KMS-11 (cell line): ENCODE measurements at regions not wholly inside any gene's neighbourhood (a gene's known extent, or its start where the extent isn't known, plus 50 kb on each side); places are given as distances from the start of the nearest gene placed in this dataset.
"Not testable (repeated sequence)": the region's sequence is repeated elsewhere in the genome, so short reads cannot be mapped to it uniquely, and the experiment has no call there.

Experiments used
- H2AFZ ChIP-seq: fragments of 200-600 bp; sonication (generic); 2 replicates; pipeline ENCODE4 v1.6.1; 2016; ENCODE audit warnings: antibody characterized with exemption, mixed run types, low read depth
- H3K27ac ChIP-seq: fragments of 200-600 bp; sonication (generic); 2 replicates; pipeline ENCODE4 v1.6.1; 2016; ENCODE audit warnings: mild to moderate bottlenecking, mixed run types
- H3K27me3 ChIP-seq: fragments of 200-600 bp; sonication (generic); 2 replicates; pipeline ENCODE4 v1.6.1; 2017; ENCODE audit warnings: mild to moderate bottlenecking, low read depth, mixed run types, moderate library complexity; ENCODE audit not compliant: insufficient read depth
- H3K36me3 ChIP-seq: fragments of 200-600 bp; sonication (generic); 2 replicates; pipeline ENCODE4 v1.6.1; 2017; ENCODE audit warnings: mild to moderate bottlenecking, mixed run types; ENCODE audit not compliant: insufficient read depth
- H3K4me1 ChIP-seq: fragments of 200-600 bp; sonication (generic); 2 replicates; pipeline ENCODE4 v1.6.1; 2016; ENCODE audit warnings: mild to moderate bottlenecking, low read depth, mixed run types; ENCODE audit not compliant: poor library complexity, severe bottlenecking
- H3K4me2 ChIP-seq: fragments of 200-600 bp; sonication (generic); 2 replicates; pipeline ENCODE4 v1.7.0; 2016; ENCODE audit warnings: mild to moderate bottlenecking, mixed run types
- H3K4me3 ChIP-seq: fragments of 200-600 bp; sonication (generic); IDR thresholded peaks from 2 replicates; pipeline ENCODE4 v1.6.1; 2017; ENCODE audit warnings: low read depth, low read length, mixed read lengths; ENCODE audit not compliant: insufficient read depth
- H3K79me2 ChIP-seq: fragments of 200-600 bp; sonication (generic); 2 replicates; pipeline ENCODE4 v1.6.1; 2016; ENCODE audit warnings: low read depth, mixed run types; ENCODE audit not compliant: insufficient read depth
- H3K9ac ChIP-seq: fragments of 200-600 bp; sonication (generic); 2 replicates; pipeline ENCODE4 v1.6.1; 2016; ENCODE audit warnings: mild to moderate bottlenecking, mixed run types
- H4K20me1 ChIP-seq: fragments of 200-600 bp; sonication (generic); 2 replicates; pipeline ENCODE4 v1.6.1; 2016; ENCODE audit warnings: mild to moderate bottlenecking, mixed run types; ENCODE audit not compliant: insufficient read depth
- TF ChIP-seq, protein P1 (sequence below): fragments of 200-600 bp; sonication (generic); conservative IDR thresholded peaks from 2 replicates; pipeline ENCODE4 v1.6.1; 2017; ENCODE audit warnings: low read depth, mild to moderate bottlenecking, antibody characterized with exemption, low read length, moderate library complexity, mixed read lengths

DNA sequence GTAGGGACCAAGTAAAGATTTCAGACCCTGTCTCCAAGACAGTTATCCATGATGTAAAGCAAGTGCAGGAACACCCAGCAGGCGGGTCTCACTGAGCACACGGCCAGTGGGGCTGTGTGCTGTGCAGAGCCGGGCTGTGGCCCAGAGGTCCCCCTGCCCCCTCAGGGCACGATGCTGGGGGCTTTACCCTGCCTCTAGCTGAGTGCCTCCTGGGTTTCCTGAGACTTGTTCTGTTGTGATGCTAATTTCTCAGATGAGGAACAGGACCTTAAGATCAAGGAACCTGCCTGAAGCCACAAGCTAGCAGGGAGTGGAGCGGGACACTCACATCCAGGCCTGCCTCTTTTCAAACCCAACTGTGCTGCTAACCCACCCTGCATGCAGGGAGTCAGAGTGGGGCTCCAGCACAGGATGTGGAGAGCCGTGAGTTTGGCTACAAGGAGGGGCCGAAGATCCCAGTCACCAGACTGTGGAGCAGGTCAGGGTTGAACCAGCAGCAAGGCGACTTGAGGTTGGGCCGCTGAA is 76.1 kb upstream of the LYZL2 start:
- Histone ChIP-seq H4K20me1 (no peaks in the 10 kb centered on the region), H3K27ac (peak overlapping the region; percentile 89), H2AFZ (peak overlapping the region; percentile 80), H3K36me3 (no peaks in the 10 kb centered on the region), H3K9ac (peak overlapping the region; percentile 54), H3K4me2 (peak overlapping the region; percentile 86), H3K4me3 (no peak overlapping the region), H3K27me3 (no peaks in the 10 kb centered on the region), H3K79me2 (no peaks in the 10 kb centered on the region), H3K4me1 (peaks cover 74% of the 10 kb centered on the region)
- TF ChIP-seq, protein P1, sequence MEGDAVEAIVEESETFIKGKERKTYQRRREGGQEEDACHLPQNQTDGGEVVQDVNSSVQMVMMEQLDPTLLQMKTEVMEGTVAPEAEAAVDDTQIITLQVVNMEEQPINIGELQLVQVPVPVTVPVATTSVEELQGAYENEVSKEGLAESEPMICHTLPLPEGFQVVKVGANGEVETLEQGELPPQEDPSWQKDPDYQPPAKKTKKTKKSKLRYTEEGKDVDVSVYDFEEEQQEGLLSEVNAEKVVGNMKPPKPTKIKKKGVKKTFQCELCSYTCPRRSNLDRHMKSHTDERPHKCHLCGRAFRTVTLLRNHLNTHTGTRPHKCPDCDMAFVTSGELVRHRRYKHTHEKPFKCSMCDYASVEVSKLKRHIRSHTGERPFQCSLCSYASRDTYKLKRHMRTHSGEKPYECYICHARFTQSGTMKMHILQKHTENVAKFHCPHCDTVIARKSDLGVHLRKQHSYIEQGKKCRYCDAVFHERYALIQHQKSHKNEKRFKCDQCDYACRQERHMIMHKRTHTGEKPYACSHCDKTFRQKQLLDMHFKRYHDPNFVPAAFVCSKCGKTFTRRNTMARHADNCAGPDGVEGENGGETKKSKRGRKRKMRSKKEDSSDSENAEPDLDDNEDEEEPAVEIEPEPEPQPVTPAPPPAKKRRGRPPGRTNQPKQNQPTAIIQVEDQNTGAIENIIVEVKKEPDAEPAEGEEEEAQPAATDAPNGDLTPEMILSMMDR: no peak

DNA sequence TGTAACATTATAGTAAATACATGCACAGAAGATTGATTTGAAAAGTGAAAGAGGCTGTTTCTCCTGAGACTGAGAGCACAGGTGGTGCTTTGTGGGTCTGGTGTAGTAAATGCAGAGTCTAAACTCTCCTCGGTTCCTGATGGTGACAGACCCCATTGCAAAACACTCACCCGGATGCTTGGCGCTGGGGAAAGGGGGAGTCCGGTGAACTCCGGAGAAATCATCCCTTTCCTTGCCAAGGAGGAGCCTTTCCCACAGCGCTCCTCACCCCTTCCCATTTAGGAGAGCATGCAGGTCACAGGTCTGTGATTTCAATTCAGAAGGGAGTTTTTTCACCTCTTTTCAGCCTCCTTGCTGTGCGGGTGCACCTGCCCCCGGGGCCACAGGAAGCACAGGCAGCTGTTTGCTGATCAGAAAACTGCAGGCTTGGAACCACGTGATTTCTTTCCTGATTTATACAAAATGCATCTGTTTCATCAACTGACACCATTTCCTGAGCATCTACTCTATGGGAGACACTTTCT is 75.6 kb upstream of the LYZL2 start:
- no peaks in the 10 kb centered on the region for H3K27me3 ChIP-seq
- H3K36me3 ChIP-seq: no peaks in the 10 kb centered on the region
- peak overlapping the region; percentile 80 for H2AFZ ChIP-seq
- H3K27ac ChIP-seq: peak overlapping the region; percentile 89
- H3K9ac ChIP-seq: peak overlapping the region; percentile 54
- TF ChIP-seq, protein P1: no peak
- H4K20me1 ChIP-seq: no peaks in the 10 kb centered on the region
- peaks cover 79% of the 10 kb centered on the region for H3K4me1 ChIP-seq
- H3K4me2 ChIP-seq: peak overlapping the region; percentile 86
- H3K79me2 ChIP-seq: no peaks in the 10 kb centered on the region
- H3K4me3 ChIP-seq: no peak overlapping the region

DNA sequence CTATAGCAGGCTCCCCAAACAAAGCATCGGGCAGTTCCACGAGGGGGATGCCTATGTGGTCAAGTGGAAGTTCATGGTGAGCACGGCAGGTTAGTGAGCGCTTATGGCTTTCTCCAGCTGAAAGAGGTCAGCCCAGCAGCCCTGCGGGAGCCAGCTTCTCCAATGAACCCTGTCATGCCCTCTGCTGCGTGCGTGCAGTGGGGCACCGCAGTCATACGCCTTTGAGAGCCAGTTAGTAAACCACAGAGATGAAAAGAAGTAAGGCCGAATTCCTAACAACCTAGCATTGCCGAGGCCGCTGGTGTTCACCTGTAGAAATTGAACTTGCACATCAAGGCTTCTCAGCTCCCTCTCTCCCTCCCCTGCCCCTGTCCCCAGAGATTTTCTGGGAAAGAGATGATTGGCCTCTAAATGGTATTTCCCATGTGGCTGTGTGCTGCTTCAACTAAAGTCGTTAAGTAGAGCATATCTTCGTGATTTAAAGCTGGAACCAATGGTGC is 75.1 kb upstream of the LYZL2 start:
- H3K4me3 ChIP-seq: not testable (repeated sequence)

DNA sequence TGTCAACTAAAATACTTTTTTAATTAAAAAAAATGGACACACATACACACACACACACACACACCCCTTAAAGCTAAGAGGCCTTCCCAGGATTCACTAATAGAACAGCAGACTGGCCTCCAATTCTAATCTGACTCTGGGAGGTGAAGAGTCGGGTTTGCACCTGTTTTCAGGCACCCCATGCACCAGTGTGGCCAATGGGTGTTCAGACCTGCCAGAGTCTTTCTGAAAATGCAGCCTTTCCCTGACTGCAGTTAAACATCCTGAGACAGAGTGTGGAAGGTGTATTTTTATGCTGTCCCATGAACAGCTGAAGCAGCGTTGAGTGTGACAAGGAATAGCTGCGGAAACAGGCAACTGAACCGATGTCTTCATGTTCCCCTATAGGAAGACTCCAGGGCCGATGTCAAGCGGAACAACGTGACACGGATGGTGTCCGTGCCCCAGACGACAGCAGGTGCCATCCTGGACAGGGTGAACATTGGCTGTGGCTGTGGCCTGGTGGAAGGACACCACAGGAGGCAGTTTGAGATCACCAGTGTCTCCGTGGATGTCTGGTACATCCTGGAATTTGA is 74.6 kb upstream of the LYZL2 start:
- Histone ChIP-seq H3K27ac (peak overlapping the region; percentile 89), H3K79me2 (no peaks in the 10 kb centered on the region), H3K36me3 (no peaks in the 10 kb centered on the region), H3K4me2 (peak overlapping the region; percentile 86), H2AFZ (peak overlapping the region; percentile 80; the same call in 1 of the 2 replicates), H4K20me1 (no peaks in the 10 kb centered on the region), H3K4me3 (no peak overlapping the region), H3K27me3 (no peaks in the 10 kb centered on the region), H3K4me1 (peaks cover 83% of the 10 kb centered on the region), H3K9ac (peak overlapping the region; percentile 54; the same call in 1 of the 2 replicates)
- TF ChIP-seq, protein P1: no peak

More for the DNA sequence above, 75.1 kb upstream of the LYZL2 start:
- not testable (repeated sequence) for H3K36me3 ChIP-seq, H3K79me2 ChIP-seq, H3K27me3 ChIP-seq, H4K20me1 ChIP-seq
- peaks cover 83% of the 10 kb centered on the region for H3K4me1 ChIP-seq
- H3K27ac ChIP-seq: peak overlapping the region; percentile 89
- peak overlapping the region; percentile 80 for H2AFZ ChIP-seq
- peak overlapping the region; percentile 54; the same call in 1 of the 2 replicates for H3K9ac ChIP-seq
- peak overlapping the region; percentile 86 for H3K4me2 ChIP-seq

DNA sequence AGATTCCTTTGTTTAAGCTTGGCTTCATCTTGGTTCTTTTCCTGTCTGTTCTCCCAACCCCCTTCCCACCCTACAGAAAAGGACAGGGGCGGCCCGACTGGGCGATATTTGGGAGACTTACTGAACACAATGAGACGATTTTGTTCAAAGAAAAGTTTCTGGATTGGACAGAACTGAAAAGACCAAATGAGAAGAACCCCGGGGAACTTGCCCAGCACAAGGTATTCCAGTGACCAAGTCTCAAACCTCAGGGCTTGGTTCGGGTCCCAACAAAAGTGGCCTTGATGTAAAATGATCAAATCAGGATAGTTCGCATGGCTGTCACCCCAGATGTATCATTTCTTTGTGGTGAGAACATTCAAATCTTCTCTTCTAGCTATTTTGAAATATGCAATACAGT is 73.9 kb upstream of the LYZL2 start:
- H3K4me3 ChIP-seq, H3K27me3 ChIP-seq: not testable (repeated sequence)
- H3K4me1 ChIP-seq: peaks cover 83% of the 10 kb centered on the region

More for the DNA sequence above, 73.9 kb upstream of the LYZL2 start:
- H3K4me2 ChIP-seq: peak overlapping the region; percentile 86
- H3K27ac ChIP-seq: peak overlapping the region; percentile 89
- H3K36me3 ChIP-seq, H4K20me1 ChIP-seq, H2AFZ ChIP-seq, H3K79me2 ChIP-seq, H3K9ac ChIP-seq: not testable (repeated sequence)
